ENCODE measurements at regions not wholly inside any gene's neighbourhood (a gene's known extent, or its start where the extent isn't known, plus 50 kb on each side); places are given as distances from the start of the nearest gene placed in this dataset.
"Not testable (repeated sequence)": the region's sequence is repeated elsewhere in the genome, so short reads cannot be mapped to it uniquely, and the experiment has no call there.

DNA sequence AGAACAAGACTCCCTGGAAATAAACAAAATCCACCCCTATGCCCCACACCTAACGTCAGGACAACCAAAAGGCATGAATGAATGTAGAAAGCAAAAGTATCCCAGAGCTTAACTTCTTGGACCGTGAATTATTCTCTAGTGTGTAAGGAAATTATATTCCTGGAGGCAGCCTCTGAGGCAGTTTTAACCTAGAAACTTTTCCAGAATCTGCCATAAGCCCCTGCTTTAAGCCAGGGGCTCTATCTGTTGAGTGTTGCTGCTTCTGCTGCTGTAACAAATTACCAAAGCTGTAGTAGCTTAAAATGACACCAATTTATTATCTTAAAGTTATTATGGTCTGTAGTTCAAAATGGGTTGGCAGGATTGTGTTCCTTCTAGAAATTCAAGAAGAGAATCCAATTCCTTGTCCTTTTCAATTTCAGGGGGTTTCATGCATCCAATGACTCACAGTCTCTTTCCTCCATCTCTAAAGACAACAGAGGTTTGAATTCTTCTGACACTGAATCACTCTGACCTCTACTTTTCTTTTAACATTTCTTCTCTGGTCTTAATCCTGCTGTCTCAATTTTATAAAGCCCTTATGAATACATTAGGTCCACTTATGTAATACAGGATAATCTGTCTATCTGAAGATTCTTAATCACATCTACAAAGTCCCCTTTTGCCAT is 242.7 kb downstream of the ATXN7L3B start (continued):
- TF ChIP-seq ZNF776 (CRISPR knock-in tag; IDR thresholded peaks at IDR 0.05): no peak
- no peak for TF ChIP-seq ZBTB21 (CRISPR knock-in tag; IDR thresholded peaks at IDR 0.05)
- TF ChIP-seq, protein P1, sequence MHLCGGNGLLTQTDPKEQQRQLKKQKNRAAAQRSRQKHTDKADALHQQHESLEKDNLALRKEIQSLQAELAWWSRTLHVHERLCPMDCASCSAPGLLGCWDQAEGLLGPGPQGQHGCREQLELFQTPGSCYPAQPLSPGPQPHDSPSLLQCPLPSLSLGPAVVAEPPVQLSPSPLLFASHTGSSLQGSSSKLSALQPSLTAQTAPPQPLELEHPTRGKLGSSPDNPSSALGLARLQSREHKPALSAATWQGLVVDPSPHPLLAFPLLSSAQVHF (CRISPR knock-in tag; IDR thresholded peaks at IDR 0.05): no peak
- no peak for TF ChIP-seq ZNF234 (CRISPR knock-in tag; conservative IDR thresholded peaks at IDR 0.05)
- TF ChIP-seq, protein P2, sequence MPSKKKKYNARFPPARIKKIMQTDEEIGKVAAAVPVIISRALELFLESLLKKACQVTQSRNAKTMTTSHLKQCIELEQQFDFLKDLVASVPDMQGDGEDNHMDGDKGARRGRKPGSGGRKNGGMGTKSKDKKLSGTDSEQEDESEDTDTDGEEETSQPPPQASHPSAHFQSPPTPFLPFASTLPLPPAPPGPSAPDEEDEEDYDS (CRISPR knock-in tag; IDR thresholded peaks at IDR 0.05): no peak
- no peak for TF ChIP-seq ZNF224 (CRISPR knock-in tag; IDR thresholded peaks at IDR 0.05)
- no peak for TF ChIP-seq SMYD3 (CRISPR knock-in tag; IDR thresholded peaks at IDR 0.05)

DNA sequence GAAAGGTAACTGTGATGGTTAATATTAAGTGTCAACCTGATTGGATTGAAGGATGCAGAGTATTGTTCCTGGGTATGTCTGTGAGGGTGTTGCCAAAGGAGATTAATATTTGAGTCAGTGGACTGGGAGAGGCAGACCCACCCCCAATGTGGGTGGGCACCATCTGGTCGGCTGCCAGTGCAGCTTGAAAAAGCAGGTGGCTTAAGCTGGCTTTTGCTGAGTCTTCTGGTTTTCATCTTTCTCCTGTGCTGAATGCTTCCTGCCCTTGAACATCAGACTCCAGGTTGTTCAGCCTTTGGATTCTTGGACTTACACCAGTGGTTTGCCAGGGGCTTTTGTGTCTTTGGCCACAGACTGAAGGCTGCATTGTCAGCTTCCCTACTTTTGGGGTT is 243.2 kb downstream of the ATXN7L3B start:
- H3K4me2 ChIP-seq (ENCODE audit: low read depth, low read length); H3K4me3 ChIP-seq (replicated peaks in 1 of 3; ENCODE audit: insufficient read depth in 1 of 3, low read depth in 2 of 3, low read length in 3 of 3); CTCF ChIA-PET (ENCODE audit: low intra/inter-chr PET ratio, low total read pairs); intact Hi-C loops (cut with micrococcal nuclease; ENCODE audit: unreplicated experiment); H2AFZ ChIP-seq (ENCODE audit: low read length); H3K9me3 ChIP-seq (ENCODE audit: low read length); in situ Hi-C loops (cut with HindIII; ENCODE audit: extremely low pct_ligation_motif_present, low pct_unique_long_range_greater_than_20kb); H3K9ac ChIP-seq (ENCODE audit: insufficient read depth, low read depth, low read length); POLR2A ChIA-PET; H3K36me3 ChIP-seq (replicated peaks in 1 of 2; ENCODE audit: control insufficient read depth in 1 of 2, insufficient read depth in 2 of 2, low read length in 2 of 2); DNase-seq (ENCODE audit: low spot score); H3K27ac ChIP-seq (ENCODE audit: extremely low read length, insufficient read depth, low read length); H3K4me1 ChIP-seq (ENCODE audit: insufficient read depth, low read length); H3K27me3 ChIP-seq (ENCODE audit: control insufficient read depth in 1 of 2, insufficient read depth in 2 of 2, low read length in 2 of 2); FAIRE-seq; H4K20me1 ChIP-seq (ENCODE audit: insufficient read depth, low read length); ATAC-seq; BruUV-seq (replicated peaks); H3K79me2 ChIP-seq (ENCODE audit: insufficient read depth, low read length): not testable (repeated sequence)
- WGBS (ENCODE audit: low lambda C conversion rate): 0% methylated on average over 1 of the region's 1 CpG

All from HepG2 (cell line).